Mesenchymal stem cell (in vitro differentiated cells and primary cell): ENCODE measurements at regions not wholly inside any gene's neighbourhood (a gene's known extent, or its start where the extent isn't known, plus 50 kb on each side); places are given as distances from the start of the nearest gene placed in this dataset.

Experiments used
- DNase-seq: peaks from one replicate; pipeline ENCODE4 v3.0.0-alpha.2; 2013
- H2AFZ ChIP-seq: one replicate; pipeline ENCODE4 v1.6.1; 2013; ENCODE audit warnings: low read depth, mild to moderate bottlenecking, control low read depth, inconsistent platforms, low read length, moderate library complexity
- H2AK5ac ChIP-seq: 2 replicates; pipeline ENCODE4 v1.6.1; 2013; ENCODE audit warnings: low read length, moderate library complexity, mild to moderate bottlenecking, inconsistent platforms; ENCODE audit not compliant: severe bottlenecking
- H2BK120ac ChIP-seq: one replicate; pipeline ENCODE4 v1.6.1; 2013; ENCODE audit warnings: low read depth, mild to moderate bottlenecking, inconsistent platforms, low read length, moderate library complexity
- H2BK12ac ChIP-seq, 2 experiments: one replicate each; pipeline ENCODE4 v1.6.1; 2013; ENCODE audit warnings: inconsistent platforms in 2 of 2, low read length in 2 of 2, mild to moderate bottlenecking in 2 of 2, moderate library complexity in 2 of 2, control low read depth in 1 of 2
- H2BK15ac ChIP-seq: one replicate; pipeline ENCODE4 v1.6.1; 2013; ENCODE audit warnings: mild to moderate bottlenecking, low read depth, inconsistent platforms; ENCODE audit not compliant: poor library complexity, severe bottlenecking
- H2BK5ac ChIP-seq: 2 replicates; pipeline ENCODE4 v1.6.1; 2013; ENCODE audit warnings: low read depth, mild to moderate bottlenecking, low read length, control low read depth, inconsistent platforms; ENCODE audit not compliant: poor library complexity, severe bottlenecking
- H3K14ac ChIP-seq, 2 experiments: one replicate each; pipeline ENCODE4 v1.6.1; 2013; ENCODE audit warnings: inconsistent platforms in 2 of 2, low read length in 2 of 2, control low read depth in 1 of 2, mild to moderate bottlenecking in 1 of 2, moderate library complexity in 1 of 2
- H3K18ac ChIP-seq, 2 experiments: one replicate each; pipeline ENCODE4 v1.6.1; 2013; ENCODE audit warnings: inconsistent platforms in 2 of 2, low read length in 2 of 2, control low read depth in 1 of 2, low read depth in 1 of 2, mild to moderate bottlenecking in 1 of 2
- H3K23ac ChIP-seq, 2 experiments: one replicate each; pipeline ENCODE4 v1.6.1; 2013; ENCODE audit warnings: inconsistent platforms in 2 of 2, low read length in 2 of 2, mild to moderate bottlenecking in 2 of 2, moderate library complexity in 2 of 2, control low read depth in 1 of 2
- H3K27ac ChIP-seq: 2 replicates; pipeline ENCODE4 v1.5.1; 2013; ENCODE audit warnings: mild to moderate bottlenecking, moderate library complexity, low read length, control low read depth, inconsistent platforms; ENCODE audit not compliant: poor library complexity, severe bottlenecking
- H3K27me3 ChIP-seq, 2 experiments: 2 replicates each; pipeline versions ENCODE4 v1.6.1 to v1.7.0; 2013; ENCODE audit warnings: low read length in 2 of 2, mild to moderate bottlenecking in 2 of 2, moderate library complexity in 2 of 2, control low read depth in 1 of 2, inconsistent platforms in 1 of 2; ENCODE audit not compliant: control insufficient read depth in 1 of 2, insufficient read depth in 1 of 2
- H3K36me3 ChIP-seq, 2 experiments: 2 replicates each; pipeline versions ENCODE4 v1.6.1 to v1.7.0; 2013; ENCODE audit warnings: low read length in 2 of 2, control low read depth in 1 of 2, inconsistent platforms in 1 of 2, low read depth in 1 of 2, mild to moderate bottlenecking in 1 of 2; ENCODE audit not compliant: insufficient read depth in 2 of 2, control insufficient read depth in 1 of 2
- H3K4ac ChIP-seq, 2 experiments: one replicate each; pipeline ENCODE4 v1.6.1; 2013; ENCODE audit warnings: inconsistent platforms in 2 of 2, low read length in 2 of 2, mild to moderate bottlenecking in 2 of 2, moderate library complexity in 2 of 2, control low read depth in 1 of 2, low read depth in 1 of 2
- H3K4me1 ChIP-seq: 2 replicates; pipeline ENCODE4 v1.6.1; 2013; ENCODE audit warnings: low read depth, low read length, control low read depth; ENCODE audit not compliant: control insufficient read depth, insufficient read depth
- H3K4me2 ChIP-seq: 2 replicates; pipeline ENCODE4 v1.6.1; 2013; ENCODE audit warnings: low read length, mild to moderate bottlenecking, inconsistent platforms; ENCODE audit not compliant: poor library complexity, severe bottlenecking
- H3K4me3 ChIP-seq, 2 experiments: 2 replicates each; pipeline versions ENCODE4 v1.5.1 to v1.7.0; 2013; ENCODE audit warnings: low read length in 2 of 2, mild to moderate bottlenecking in 2 of 2, control low read depth in 1 of 2, low read depth in 1 of 2; ENCODE audit not compliant: insufficient read depth in 1 of 2
- H3K79me1 ChIP-seq: replicated peaks from 2 replicates; pipeline ENCODE4 v1.6.1; 2013; ENCODE audit warnings: mild to moderate bottlenecking, control low read depth, low read length, inconsistent platforms; ENCODE audit not compliant: poor library complexity, severe bottlenecking
- H3K9ac ChIP-seq: 2 replicates; pipeline ENCODE4 v1.7.0; 2013; ENCODE audit warnings: mild to moderate bottlenecking, low read length, moderate library complexity
- H3K9me3 ChIP-seq: 2 replicates; pipeline ENCODE4 v1.7.0; 2013; ENCODE audit warnings: mild to moderate bottlenecking, low read length; ENCODE audit not compliant: control insufficient read depth
- H4K8ac ChIP-seq: one replicate; pipeline ENCODE4 v1.6.1; 2013; ENCODE audit warnings: inconsistent platforms, mild to moderate bottlenecking, low read length, moderate library complexity
- H4K91ac ChIP-seq: one replicate; pipeline ENCODE4 v1.6.1; 2013; ENCODE audit warnings: mild to moderate bottlenecking, low read length, inconsistent platforms
- WGBS: methylation state at CpG from one replicate; pipeline ENCODE4 v1.1.7; 2013; ENCODE audit warnings: mixed read lengths; 5-methylcytosine and 5-hydroxymethylcytosine counted together

DNA sequence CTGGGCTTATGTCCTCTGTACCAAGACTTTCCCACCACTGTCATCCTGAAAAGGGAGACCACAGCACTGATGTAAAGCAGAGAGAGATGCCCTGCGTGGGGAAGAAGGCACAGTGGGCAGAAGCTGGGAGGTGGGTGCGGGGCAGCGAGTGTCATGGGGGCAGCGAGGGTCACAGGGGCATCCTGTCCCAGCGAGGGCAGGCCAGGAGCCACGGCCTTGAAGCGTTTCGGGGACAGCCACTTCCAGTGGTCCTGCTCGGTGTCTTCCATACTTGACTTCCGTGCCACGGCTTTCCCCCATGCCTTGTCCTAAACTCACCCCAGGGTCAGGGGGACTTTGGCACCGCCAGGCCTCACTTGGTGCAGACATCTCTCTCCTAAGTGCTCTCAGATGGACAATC, 1121.3 kb downstream of the TBC1D22A start:
- WGBS = 79% methylated on average over 12 of the region's 12 CpGs
- H2AFZ ChIP-seq = no peak overlapping the region
- no peak overlapping the region for H4K91ac ChIP-seq
- H3K36me3 ChIP-seq = no peaks in the 10 kb centered on the region
- H3K9me3 ChIP-seq = no peaks in the 10 kb centered on the region
- no peak overlapping the region for H3K23ac ChIP-seq
- no peak overlapping the region for H2BK15ac ChIP-seq
- no peak overlapping the region for H3K4ac ChIP-seq
- H4K8ac ChIP-seq = no peak overlapping the region
- no peak overlapping the region for H3K9ac ChIP-seq
- H3K14ac ChIP-seq = no peak overlapping the region
- H3K18ac ChIP-seq = no peak overlapping the region
- H3K27ac ChIP-seq = no peak overlapping the region
- no peaks in the 10 kb centered on the region for H3K79me1 ChIP-seq
- H3K4me2 ChIP-seq = no peak overlapping the region
- DNase-seq = no peak
- H3K27me3 ChIP-seq = no peaks in the 10 kb centered on the region
- no peak overlapping the region for H2BK12ac ChIP-seq
- no peaks in the 10 kb centered on the region for H3K4me1 ChIP-seq
- H2AK5ac ChIP-seq = no peak overlapping the region
- H2BK120ac ChIP-seq = no peak overlapping the region
- no peak overlapping the region for H3K4me3 ChIP-seq
- H2BK5ac ChIP-seq = no peak overlapping the region

DNA sequence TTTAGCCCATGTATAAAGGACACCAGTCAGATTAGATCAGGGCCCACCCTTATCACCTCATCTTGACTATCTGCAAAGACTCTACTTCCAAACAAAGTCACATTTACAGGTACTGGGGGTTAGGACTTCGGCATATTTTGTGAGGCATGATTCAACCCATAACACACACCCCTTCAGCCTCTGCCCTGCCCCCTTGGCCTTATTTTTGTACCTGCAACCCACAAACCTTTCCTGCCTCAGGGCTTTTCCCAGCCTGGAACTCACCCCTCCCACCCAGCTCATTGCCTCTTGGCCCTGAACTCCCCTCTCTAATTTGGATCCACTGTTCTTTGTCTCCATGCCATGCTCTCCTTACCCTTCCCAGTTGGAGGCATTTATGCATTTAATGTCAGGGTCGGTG, 1116.9 kb downstream of the TBC1D22A start:
- Histone ChIP-seq H4K91ac (no peak overlapping the region), H2BK12ac (no peak overlapping the region), H3K14ac (no peak overlapping the region), H3K4me2 (no peak overlapping the region), H3K4me1 (no peaks in the 10 kb centered on the region), H3K9ac (no peak overlapping the region), H2BK5ac (no peak overlapping the region), H3K27ac (no peak overlapping the region), H2BK15ac (no peak overlapping the region), H3K79me1 (no peaks in the 10 kb centered on the region), H2AK5ac (no peak overlapping the region), H3K27me3 (no peaks in the 10 kb centered on the region), H3K36me3 (no peaks in the 10 kb centered on the region), H3K23ac (no peak overlapping the region), H3K4ac (no peak overlapping the region), H3K4me3 (no peak overlapping the region), H4K8ac (no peak overlapping the region), H3K9me3 (no peaks in the 10 kb centered on the region), H3K18ac (no peak overlapping the region), H2BK120ac (no peak overlapping the region), H2AFZ (no peak overlapping the region)
- WGBS = 67% methylated on average over 2 of the region's 2 CpGs
- no peak for DNase-seq

DNA sequence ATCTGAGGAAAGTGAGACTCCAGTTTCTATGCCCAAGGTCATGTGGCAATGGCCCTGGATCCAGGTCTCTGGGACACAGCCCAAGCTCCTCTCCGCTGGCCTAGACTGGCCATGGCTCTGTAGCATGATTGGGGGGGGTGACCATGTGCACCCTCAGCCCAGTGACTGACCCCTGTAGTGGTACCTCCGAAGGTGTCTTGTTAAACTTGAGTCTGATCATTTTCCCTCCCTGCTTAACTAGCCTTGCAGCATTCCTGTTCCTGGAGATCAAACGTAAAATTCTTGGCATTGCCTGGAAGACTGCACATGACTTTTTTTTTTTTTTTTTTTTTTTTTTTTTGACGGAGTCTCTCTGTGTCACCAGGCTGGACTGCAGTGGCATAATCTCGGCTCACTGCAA, 1116.0 kb downstream of the TBC1D22A start:
- Histone ChIP-seq H3K23ac (no peak overlapping the region), H4K91ac (no peak overlapping the region), H2BK12ac (no peak overlapping the region), H3K4me2 (no peak overlapping the region), H4K8ac (no peak overlapping the region), H3K9me3 (no peaks in the 10 kb centered on the region), H2AFZ (no peak overlapping the region), H2BK120ac (no peak overlapping the region), H3K4me3 (no peak overlapping the region), H3K27ac (no peak overlapping the region), H3K79me1 (no peaks in the 10 kb centered on the region), H3K18ac (no peak overlapping the region), H3K14ac (no peak overlapping the region), H3K36me3 (no peaks in the 10 kb centered on the region), H3K27me3 (no peaks in the 10 kb centered on the region), H3K4ac (no peak overlapping the region), H3K4me1 (no peaks in the 10 kb centered on the region), H3K9ac (no peak overlapping the region), H2BK5ac (no peak overlapping the region), H2AK5ac (no peak overlapping the region), H2BK15ac (no peak overlapping the region)
- 56% methylated on average over 3 of the region's 5 CpGs for WGBS
- DNase-seq = no peak

DNA sequence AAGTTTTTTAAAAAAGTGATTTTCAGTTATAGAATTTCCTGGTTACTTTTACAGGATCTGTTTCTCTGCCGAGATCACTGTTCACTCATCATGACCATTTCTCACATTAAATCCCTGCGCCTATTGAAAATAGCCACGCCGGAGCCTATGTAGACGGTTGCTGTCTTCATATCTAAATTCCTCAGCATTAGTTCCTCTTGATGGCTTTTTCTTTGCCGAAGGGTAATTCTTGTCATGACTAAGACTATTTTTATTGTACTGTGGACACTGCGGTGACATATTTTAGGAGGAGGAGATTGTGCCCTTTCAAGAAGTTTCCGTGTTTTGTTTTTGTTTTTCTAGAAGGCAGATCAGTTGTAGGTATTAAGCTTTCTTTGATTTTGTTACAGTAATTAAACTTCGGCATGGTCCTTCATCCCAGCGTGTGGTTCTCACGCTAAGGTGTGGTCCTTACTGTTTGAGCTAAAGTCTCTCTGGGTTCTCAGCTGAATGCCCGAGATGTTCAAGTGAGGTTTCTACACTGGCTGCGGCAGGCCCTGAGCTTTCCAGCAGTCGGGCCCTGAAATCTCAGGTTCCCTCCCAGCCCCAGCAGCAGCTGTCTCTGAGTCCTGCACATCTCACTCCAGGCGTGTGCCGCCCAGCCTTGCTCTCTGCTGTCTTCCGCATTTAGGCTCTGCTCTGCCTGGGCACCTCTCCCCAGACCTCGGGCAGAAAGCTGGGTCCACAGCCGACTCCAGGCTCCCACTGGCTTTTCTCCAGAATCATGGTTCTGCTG, 1110.5 kb downstream of the TBC1D22A start:
- no peak overlapping the region for H3K14ac ChIP-seq
- H2AK5ac ChIP-seq = no peak overlapping the region
- no peak overlapping the region for H3K27ac ChIP-seq
- no peak overlapping the region for H2BK120ac ChIP-seq
- no peak overlapping the region for H3K4me2 ChIP-seq
- no peak overlapping the region for H2AFZ ChIP-seq
- H3K23ac ChIP-seq = no peak overlapping the region
- H3K9ac ChIP-seq = no peak overlapping the region
- no peaks in the 10 kb centered on the region for H3K36me3 ChIP-seq
- DNase-seq = no peak
- H3K27me3 ChIP-seq = no peaks in the 10 kb centered on the region
- H3K18ac ChIP-seq = no peak overlapping the region
- H3K4me1 ChIP-seq = no peaks in the 10 kb centered on the region
- H4K91ac ChIP-seq = no peak overlapping the region
- no peak overlapping the region for H2BK15ac ChIP-seq
- H3K4me3 ChIP-seq = no peak overlapping the region
- peaks cover 16% of the 10 kb centered on the region for H3K9me3 ChIP-seq
- no peaks in the 10 kb centered on the region for H3K79me1 ChIP-seq
- no peak overlapping the region for H2BK12ac ChIP-seq
- 86% methylated on average over 19 of the region's 19 CpGs for WGBS
- no peak overlapping the region for H4K8ac ChIP-seq
- peak overlapping the region; percentile 19 for H2BK5ac ChIP-seq
- no peak overlapping the region for H3K4ac ChIP-seq
